Activated CD4-positive, alpha-beta memory T cell treated with anti-CD3 and anti-CD28 coated beads for 36 hours (primary cell): ENCODE measurements at regions not wholly inside any gene's neighbourhood (a gene's known extent, or its start where the extent isn't known, plus 50 kb on each side); places are given as distances from the start of the nearest gene placed in this dataset.

Source experiments
- CTCF ChIA-PET: fragments of 350-600 bp; sonication (Branson Sonifier 250); formaldehyde crosslinking; loops from one replicate; lab custom pipeline; 2021; ENCODE audit warnings: antibody characterized with exemption, inconsistent platforms; lab: Charles Lee
- POLR2A ChIA-PET: fragments of 350-600 bp; sonication (Branson Sonifier 250); formaldehyde crosslinking; loops from one replicate; lab custom pipeline; 2021; ENCODE audit warnings: antibody characterized with exemption; lab: Charles Lee
- DNase-seq: peaks from one replicate; pipeline ENCODE4 v3.0.0-alpha.2; 2020
- H3K27ac Mint-ChIP-seq: one replicate; pipeline ENCODE4 v1.8.0; 2021; ENCODE audit warnings: mixed read lengths
- H3K27me3 Mint-ChIP-seq: one replicate; pipeline ENCODE4 v1.8.0; 2021; ENCODE audit warnings: mixed read lengths
- H3K36me3 Mint-ChIP-seq: one replicate; pipeline ENCODE4 v1.8.0; 2021; ENCODE audit warnings: mixed read lengths
- H3K4me1 Mint-ChIP-seq: one replicate; pipeline ENCODE4 v1.8.0; 2021; ENCODE audit warnings: low read depth, mixed read lengths
- H3K4me3 Mint-ChIP-seq: one replicate; pipeline ENCODE4 v1.8.0; 2021; ENCODE audit warnings: mild to moderate bottlenecking, mixed read lengths
- H3K9me3 Mint-ChIP-seq: one replicate; pipeline ENCODE4 v1.8.0; 2021; ENCODE audit warnings: mixed read lengths
- intact Hi-C: fragments of 100-400 bp; cut with micrococcal nuclease; formaldehyde crosslinking; loops from one replicate; pipeline ENCODE4 v1.15.1; 2023

- Mint-ChIP-seq H3K36me3 (no peaks in the 10 kb centered on the region), H3K27ac (no peak overlapping the region), H3K9me3 (no peaks in the 10 kb centered on the region), H3K27me3 (no peaks in the 10 kb centered on the region), H3K4me3 (no peak overlapping the region), H3K4me1 (no peaks in the 10 kb centered on the region)
- DNase-seq, result no peak
- CTCF ChIA-PET, result no interaction called here
- intact Hi-C loops, result no loop called here
- POLR2A ChIA-PET, result no interaction called here
These were observed 1047.4 kb upstream of the C9orf72 start for GRCh38 chr9:28620661-28621060.

GRCh38 chr9:28624771-28625170, 1051.5 kb upstream of the C9orf72 start:
- ChIA-PET POLR2A (no interaction called here), CTCF (no interaction called here)
- DNase-seq, result no peak
- Mint-ChIP-seq H3K27ac (no peak overlapping the region), H3K27me3 (no peaks in the 10 kb centered on the region), H3K4me3 (no peak overlapping the region), H3K4me1 (no peaks in the 10 kb centered on the region), H3K9me3 (no peaks in the 10 kb centered on the region), H3K36me3 (no peaks in the 10 kb centered on the region)
- intact Hi-C loops, result no loop called here

GRCh38 chr9:28628031-28628430, 1054.8 kb upstream of the C9orf72 start:
- Mint-ChIP-seq H3K4me3 (no peak overlapping the region), H3K9me3 (peaks cover 6% of the 10 kb centered on the region), H3K27ac (no peak overlapping the region), H3K27me3 (no peaks in the 10 kb centered on the region), H3K4me1 (no peaks in the 10 kb centered on the region), H3K36me3 (no peaks in the 10 kb centered on the region)
- POLR2A ChIA-PET, result no interaction called here
- no peak for DNase-seq
- CTCF ChIA-PET, result no interaction called here
- intact Hi-C loops, result no loop called here

DNA sequence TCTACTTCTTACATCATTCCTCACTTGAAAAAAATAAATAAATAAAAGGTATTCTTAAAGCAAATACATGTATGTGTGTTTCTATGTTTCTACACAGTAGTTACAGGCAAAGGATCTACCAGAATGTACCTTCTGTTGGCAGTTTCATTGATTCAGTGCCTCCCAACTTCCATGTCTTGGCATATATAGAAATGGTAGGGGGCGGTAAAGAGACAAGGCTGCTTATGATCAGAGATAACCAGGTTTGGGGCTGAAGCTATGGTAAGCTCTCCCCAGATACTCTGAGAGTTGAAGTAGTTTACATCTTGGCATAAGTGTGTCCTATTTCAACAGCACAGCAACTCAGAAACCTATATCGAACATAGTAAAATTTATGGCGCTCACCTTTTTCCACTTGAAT, 1075.4 kb upstream of the C9orf72 start:
- Mint-ChIP-seq H3K4me1 (no peaks in the 10 kb centered on the region), H3K27ac (no peak overlapping the region), H3K9me3 (peaks cover 6% of the 10 kb centered on the region), H3K4me3 (no peak overlapping the region), H3K27me3 (no peaks in the 10 kb centered on the region), H3K36me3 (no peaks in the 10 kb centered on the region)
- ChIA-PET CTCF (no interaction called here), POLR2A (no interaction called here)
- intact Hi-C loops, result no loop called here
- DNase-seq, result no peak

GRCh38 chr9:28650327-28650726, 1077.0 kb upstream of the C9orf72 start:
- H3K4me1 Mint-ChIP-seq, result no peaks in the 10 kb centered on the region
- ChIA-PET CTCF (no interaction called here), POLR2A (no interaction called here)
- H3K27ac Mint-ChIP-seq, result no peak overlapping the region
- no peaks in the 10 kb centered on the region for H3K9me3 Mint-ChIP-seq
- intact Hi-C loops, result no loop called here
- no peak for DNase-seq
- no peaks in the 10 kb centered on the region for H3K36me3 Mint-ChIP-seq
- H3K27me3 Mint-ChIP-seq, result no peaks in the 10 kb centered on the region
- H3K4me3 Mint-ChIP-seq, result no peak overlapping the region

- H3K9me3 Mint-ChIP-seq, result peaks cover 2% of the 10 kb centered on the region
- intact Hi-C loops, result no loop called here
- no peak for DNase-seq
- no peaks in the 10 kb centered on the region for H3K36me3 Mint-ChIP-seq
- CTCF ChIA-PET, result interaction anchor here (0.6 kb wide), 1 partner anchor 262 kb away, joined by 4 read pairs; no protein-coding TSS in a partner anchor
- POLR2A ChIA-PET, result no interaction called here
- H3K4me1 Mint-ChIP-seq, result no peaks in the 10 kb centered on the region
- no peaks in the 10 kb centered on the region for H3K27me3 Mint-ChIP-seq
- no peak overlapping the region for H3K4me3 Mint-ChIP-seq
- H3K27ac Mint-ChIP-seq, result no peak overlapping the region
These were observed 1077.9 kb upstream of the C9orf72 start for GRCh38 chr9:28651050-28651722.

DNA sequence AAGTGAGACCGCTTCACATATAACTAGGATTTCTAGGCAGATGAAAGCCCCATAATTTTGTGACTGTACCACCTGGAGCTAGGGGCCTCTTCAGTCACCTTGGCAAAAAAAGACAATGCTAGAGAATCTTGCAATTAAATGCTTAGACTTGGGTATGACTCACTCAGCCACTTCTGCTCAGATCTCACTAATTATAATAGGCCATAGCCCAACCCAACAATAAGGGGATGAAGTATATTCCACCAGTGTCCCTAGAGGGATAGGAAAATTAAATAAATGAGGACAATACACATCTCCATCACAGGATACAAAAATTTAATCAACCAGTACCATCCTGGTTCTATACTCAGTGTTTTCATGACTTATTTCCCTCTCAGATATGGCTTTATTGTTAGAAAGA, 1079.9 kb upstream of the C9orf72 start:
- H3K27ac Mint-ChIP-seq, result no peak overlapping the region
- H3K4me3 Mint-ChIP-seq, result no peak overlapping the region
- CTCF ChIA-PET, result no interaction called here
- H3K36me3 Mint-ChIP-seq, result no peaks in the 10 kb centered on the region
- DNase-seq, result no peak
- H3K4me1 Mint-ChIP-seq, result no peaks in the 10 kb centered on the region
- H3K27me3 Mint-ChIP-seq, result no peaks in the 10 kb centered on the region
- peaks cover 6% of the 10 kb centered on the region for H3K9me3 Mint-ChIP-seq
- POLR2A ChIA-PET, result no interaction called here
- intact Hi-C loops, result no loop called here

DNA sequence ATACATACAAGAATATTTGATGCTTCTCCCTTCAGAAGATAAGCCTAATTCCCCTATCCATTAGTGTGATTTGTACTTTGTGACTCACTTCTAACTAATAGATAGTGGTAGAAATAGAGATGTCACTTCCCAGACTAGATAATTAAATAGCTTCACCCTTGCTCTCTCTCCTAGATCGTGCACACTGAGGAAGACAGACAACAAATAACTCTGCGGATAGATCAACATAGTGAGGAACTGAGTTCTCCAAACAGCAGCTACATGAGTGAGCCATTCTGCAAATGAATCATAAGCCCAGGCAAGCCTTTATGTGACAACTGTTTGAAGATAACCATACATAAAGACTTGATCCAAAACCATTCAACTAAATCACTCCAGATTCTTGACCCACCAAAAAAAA, 1083.4 kb upstream of the C9orf72 start:
- ChIA-PET CTCF (no interaction called here), POLR2A (no interaction called here)
- no peak overlapping the region for H3K27ac Mint-ChIP-seq
- H3K36me3 Mint-ChIP-seq, result no peaks in the 10 kb centered on the region
- H3K9me3 Mint-ChIP-seq, result peaks cover 6% of the 10 kb centered on the region
- no peak for DNase-seq
- intact Hi-C loops, result no loop called here
- no peaks in the 10 kb centered on the region for H3K27me3 Mint-ChIP-seq
- H3K4me1 Mint-ChIP-seq, result no peaks in the 10 kb centered on the region
- H3K4me3 Mint-ChIP-seq, result no peak overlapping the region

DNA sequence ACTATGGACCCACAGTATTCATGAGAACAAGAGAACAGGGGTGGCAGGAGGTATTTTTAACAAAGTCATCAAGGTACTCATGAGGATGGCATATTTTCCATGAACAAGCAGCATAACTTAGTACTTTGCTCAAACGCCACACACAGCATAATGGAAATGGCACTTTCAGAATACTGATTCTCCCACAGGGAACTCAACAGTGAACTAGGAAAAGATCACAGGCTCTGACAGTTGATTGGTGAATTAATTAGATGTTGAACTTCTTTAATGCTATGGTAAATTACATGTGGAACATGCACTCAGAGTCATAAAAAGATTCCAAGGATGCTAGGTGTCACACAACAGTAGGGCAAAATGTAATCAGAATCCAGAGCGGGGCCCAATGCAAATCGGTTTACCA, 1088.6 kb upstream of the C9orf72 start:
- no peak for DNase-seq
- Mint-ChIP-seq H3K9me3 (peaks cover 3% of the 10 kb centered on the region), H3K4me1 (no peaks in the 10 kb centered on the region), H3K4me3 (no peak overlapping the region), H3K36me3 (no peaks in the 10 kb centered on the region), H3K27me3 (no peaks in the 10 kb centered on the region), H3K27ac (no peak overlapping the region)
- POLR2A ChIA-PET, result no interaction called here
- CTCF ChIA-PET, result no interaction called here
- intact Hi-C loops, result no loop called here

DNA sequence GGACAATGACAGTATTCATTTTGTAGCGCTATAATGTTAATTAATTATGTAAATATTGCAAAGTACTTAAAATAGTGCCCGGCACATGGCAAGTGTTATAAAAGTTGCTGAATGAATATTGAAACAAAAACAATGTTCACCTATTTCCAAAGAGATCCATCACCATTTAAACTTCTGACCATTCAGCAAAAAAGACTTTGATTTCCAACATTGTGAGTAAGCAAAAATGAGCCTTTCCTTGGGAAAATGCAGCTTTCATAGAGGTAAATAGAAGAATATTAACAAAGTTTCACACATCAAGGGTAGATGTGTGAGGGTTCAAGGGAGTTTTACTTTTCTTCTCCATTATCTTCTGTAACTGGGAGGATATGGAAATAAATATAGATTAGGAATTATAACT, 1089.4 kb upstream of the C9orf72 start:
- Mint-ChIP-seq H3K27ac (no peak overlapping the region), H3K9me3 (peaks cover 3% of the 10 kb centered on the region), H3K4me1 (no peaks in the 10 kb centered on the region), H3K27me3 (no peaks in the 10 kb centered on the region), H3K4me3 (no peak overlapping the region), H3K36me3 (no peaks in the 10 kb centered on the region)
- ChIA-PET CTCF (no interaction called here), POLR2A (no interaction called here)
- no peak for DNase-seq
- intact Hi-C loops, result no loop called here

DNA sequence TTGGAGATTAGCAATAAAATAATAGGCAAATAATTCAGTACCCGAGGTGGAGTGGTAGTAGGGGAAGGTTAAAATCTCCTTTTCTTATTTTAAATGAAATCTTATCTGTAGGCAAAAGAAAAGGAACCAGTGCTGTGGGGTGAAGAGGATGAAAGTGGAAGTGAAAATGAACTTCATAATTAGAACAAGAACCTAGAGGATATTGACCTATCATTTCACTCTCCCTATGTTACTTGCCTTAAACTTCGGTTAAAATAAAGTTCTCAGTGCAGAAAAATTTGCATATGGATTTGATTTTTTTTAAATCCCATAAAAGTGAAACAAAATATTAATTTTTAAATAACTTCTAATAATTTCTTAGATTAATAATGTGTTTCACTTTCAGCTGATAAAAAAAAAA, 1094.9 kb upstream of the C9orf72 start:
- Mint-ChIP-seq H3K9me3 (no peaks in the 10 kb centered on the region), H3K36me3 (no peaks in the 10 kb centered on the region)
- POLR2A ChIA-PET, result no interaction called here

DNA sequence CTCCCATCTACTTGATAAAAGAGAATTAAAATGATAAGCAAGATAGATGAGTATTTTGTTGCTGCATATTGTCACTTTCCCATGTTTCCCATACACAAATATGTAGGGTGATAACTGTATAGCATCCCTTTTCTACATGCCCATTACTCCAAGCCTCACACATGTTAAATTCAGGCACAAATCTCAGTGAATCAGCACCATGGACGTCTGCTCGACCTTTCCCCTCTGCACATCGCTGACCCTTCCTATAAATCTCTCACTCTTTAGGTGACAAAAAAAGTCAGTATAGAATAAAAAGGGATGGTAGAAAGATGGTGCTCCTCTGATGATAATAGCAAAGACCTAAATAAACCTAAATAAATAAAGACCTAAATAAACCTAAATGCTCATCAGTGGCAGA, 1097.7 kb upstream of the C9orf72 start:
- DNase-seq, result no peak
- intact Hi-C loops, result no loop called here
- Mint-ChIP-seq H3K27ac (no peak overlapping the region), H3K36me3 (no peaks in the 10 kb centered on the region), H3K4me1 (no peaks in the 10 kb centered on the region), H3K4me3 (no peak overlapping the region), H3K27me3 (no peaks in the 10 kb centered on the region), H3K9me3 (no peaks in the 10 kb centered on the region)
- POLR2A ChIA-PET, result no interaction called here
- CTCF ChIA-PET, result no interaction called here

More for the DNA sequence above, 1094.9 kb upstream of the C9orf72 start:
- DNase-seq, result no peak
- H3K4me3 Mint-ChIP-seq, result no peak overlapping the region
- H3K4me1 Mint-ChIP-seq, result no peaks in the 10 kb centered on the region
- no peaks in the 10 kb centered on the region for H3K27me3 Mint-ChIP-seq
- CTCF ChIA-PET, result no interaction called here
- no peak overlapping the region for H3K27ac Mint-ChIP-seq
- intact Hi-C loops, result no loop called here

DNA sequence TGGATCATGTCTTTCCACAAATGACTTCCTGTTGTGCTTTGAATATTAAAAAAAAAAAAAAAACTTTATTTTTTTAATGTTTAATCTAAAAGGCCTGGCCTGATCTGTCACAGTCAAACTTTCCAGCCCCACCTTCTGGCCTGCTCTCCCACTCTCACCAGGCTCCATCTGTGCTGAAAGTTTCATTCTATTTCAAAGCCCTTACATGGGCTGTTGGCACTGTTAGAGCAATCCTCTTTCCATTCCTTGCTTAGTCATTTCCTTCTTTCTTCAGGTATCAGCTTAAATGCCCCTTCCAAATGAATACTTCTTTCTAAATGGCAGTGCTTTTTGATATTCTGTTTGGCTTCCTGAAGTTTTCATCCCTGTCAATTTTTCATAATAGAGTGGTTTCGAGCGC, 1104.8 kb upstream of the C9orf72 start:
- no peak for DNase-seq
- intact Hi-C loops, result no loop called here
- CTCF ChIA-PET, result no interaction called here
- POLR2A ChIA-PET, result no interaction called here
- H3K4me3 Mint-ChIP-seq, result no peak overlapping the region
- no peaks in the 10 kb centered on the region for H3K9me3 Mint-ChIP-seq
- H3K27ac Mint-ChIP-seq, result no peak overlapping the region
- no peaks in the 10 kb centered on the region for H3K27me3 Mint-ChIP-seq
- no peaks in the 10 kb centered on the region for H3K4me1 Mint-ChIP-seq
- H3K36me3 Mint-ChIP-seq, result no peaks in the 10 kb centered on the region
